ENCODE measurements at regions not wholly inside any gene's neighbourhood (a gene's known extent, or its start where the extent isn't known, plus 50 kb on each side); places are given as distances from the start of the nearest gene placed in this dataset.

GRCh38 chr3:105157766-105158085 is 209.0 kb upstream of the ALCAM start:
- Histone ChIP-seq H3K14ac (ENCODE audit: insufficient read depth, low read length) (peak overlapping the region; percentile 66; the same call in 1 of the 2 replicates), H3K4me2 (ENCODE audit: insufficient read depth, insufficient read length, low read length) (no peak overlapping the region), H2BK120ac (ENCODE audit: low read depth, low read length, poor library complexity, severe bottlenecking) (no peak overlapping the region), H4K91ac (ENCODE audit: insufficient read length, low read depth, low read length) (no peak overlapping the region), H3T11ph (ENCODE audit: low read length) (peak overlapping the region; percentile 96), H3K18ac (ENCODE audit: insufficient read length, low read depth, low read length) (peak overlapping the region; percentile 82), H3K23me2 (ENCODE audit: insufficient read length, low read depth, low read length, poor library complexity, severe bottlenecking) (no peaks in the 10 kb centered on the region), H4K8ac (replicated peaks; ENCODE audit: insufficient read length, low read depth, low read length) (no peak overlapping the region), H3K27ac (ENCODE audit: insufficient read length, low read depth, low read length) (peak overlapping the region; percentile 61), H2BK5ac (ENCODE audit: insufficient read length, low read length) (no peak overlapping the region), H4K5ac (ENCODE audit: insufficient read length, low read depth, low read length) (no peak overlapping the region), H3K9me3 (ENCODE audit: control insufficient read depth, low read depth, low read length) (no peaks in the 10 kb centered on the region), H2BK20ac (ENCODE audit: low read depth, low read length, poor library complexity, severe bottlenecking) (no peak overlapping the region), H2BK12ac (ENCODE audit: insufficient read length, low read depth, low read length) (no peak overlapping the region), H2BK15ac (ENCODE audit: low read depth, low read length) (no peak overlapping the region), H4K20me1 (ENCODE audit: control insufficient read depth, insufficient read depth, insufficient read length) (no peaks in the 10 kb centered on the region), H3K23ac (ENCODE audit: insufficient read length, low read depth, low read length) (no peak overlapping the region), H3K9ac (ENCODE audit: extremely low read depth, insufficient read length, low read length) (no peak overlapping the region), H2AFZ (ENCODE audit: low read length) (no peak overlapping the region), H3K79me1 (ENCODE audit: insufficient read depth, low read depth, low read length, poor library complexity, severe bottlenecking) (no peaks in the 10 kb centered on the region), H3K27me3 (ENCODE audit: insufficient read depth, low read length) (no peaks in the 10 kb centered on the region), H3K79me2 (ENCODE audit: insufficient read depth, low read length) (no peaks in the 10 kb centered on the region), H2AK5ac (ENCODE audit: insufficient read length, low read length) (no peak overlapping the region), H3K4ac (ENCODE audit: low read depth, low read length) (no peak overlapping the region; the same call in 1 of the 2 replicates), H3K4me1 (ENCODE audit: insufficient read depth, low read length) (peaks cover 2% of the 10 kb centered on the region; the same call in 1 of the 2 replicates), H3K56ac (ENCODE audit: insufficient read length, low read depth, low read length) (no peak overlapping the region)
- H3K36me3 Mint-ChIP-seq (ENCODE audit: insufficient read depth in 1 of 3, low read depth in 3 of 3) = peaks cover 0 to 12% (median 3%) of the 10 kb centered on the region in 3 experiments; a peak in 4 of 7 replicates
- peak overlapping the region; percentile 43 to 58; a peak in 4 of 5 replicates for H3K4me3 Mint-ChIP-seq
- peak overlapping the region; percentile 96 to 99 (median 98) for H3K27ac Mint-ChIP-seq
- no CpG with 5 or more reads among the region's 3 CpGs for WGBS (ENCODE audit: extremely low coverage, insufficient read length, low lambda C conversion rate)
- no peaks in the 10 kb centered on the region for H3K27me3 Mint-ChIP-seq (ENCODE audit: low read depth)
- TF ChIP-seq CTCF (conservative IDR thresholded peaks at IDR 0.05) = no peak
- H3K9me3 Mint-ChIP-seq = peaks cover 3 to 4% of the 10 kb centered on the region in 2 experiments; a peak in 3 of 5 replicates
- peaks cover 48 to 52% of the 10 kb centered on the region in 2 experiments for H3K4me1 Mint-ChIP-seq
- DNase-seq = no peak
